Thyroid gland (tissue), 4 donors: ENCODE measurements at regions not wholly inside any gene's neighbourhood (a gene's known extent, or its start where the extent isn't known, plus 50 kb on each side); places are given as distances from the start of the nearest gene placed in this dataset.
"Not testable (repeated sequence)": the region's sequence is repeated elsewhere in the genome, so short reads cannot be mapped to it uniquely, and the experiment has no call there.

Experiments
- CTCF ChIP-seq, 6 experiments: fragments of 200-600 bp in 3 of 6; fragments of 450-650 bp in 3 of 6; sonication (generic) in 3 of 6; IDR thresholded peaks; one replicate each; pipeline ENCODE4 v1.5.1; 2016 to 2019; ENCODE audit warnings: antibody characterized with exemption in 6 of 6, mild to moderate bottlenecking in 2 of 6, inconsistent platforms in 1 of 6, moderate library complexity in 1 of 6
- POLR2A ChIP-seq, 2 donors: fragments of 450-650 bp; IDR thresholded peaks; one replicate each; pipeline ENCODE4 v1.6.1; 2017; ENCODE audit warnings: antibody characterized with exemption in 2 of 2, mild to moderate bottlenecking in 2 of 2, moderate library complexity in 1 of 2

- TF ChIP-seq CTCF, POLR2A (IDR thresholded peaks at IDR 0.05): not testable (repeated sequence)
Measured at GRCh38 chr13:18836371-18837178, 345.0 kb downstream of the TUBA3C start.
